ENCODE measurements at regions not wholly inside any gene's neighbourhood (a gene's known extent, or its start where the extent isn't known, plus 50 kb on each side); places are given as distances from the start of the nearest gene placed in this dataset.
"Not testable (repeated sequence)": the region's sequence is repeated elsewhere in the genome, so short reads cannot be mapped to it uniquely, and the experiment has no call there.

- DNase-seq (ENCODE audit: low read depth) = no peak
Observed at GRCh38 chr3:152196782-152197181, 71.9 kb upstream of the MBNL1 start.

- no peak for DNase-seq (ENCODE audit: low read depth)
Observed at GRCh38 chr3:152197451-152197850, 71.3 kb upstream of the MBNL1 start.

GRCh38 chr3:152197937-152198336, 70.8 kb upstream of the MBNL1 start:
- no peak for DNase-seq (ENCODE audit: low read depth)

- no peak for DNase-seq (ENCODE audit: low read depth)
Observed at GRCh38 chr3:152198665-152199064, 70.1 kb upstream of the MBNL1 start.

- DNase-seq (ENCODE audit: low read depth) = no peak
Observed at GRCh38 chr3:152199102-152199840, 69.5 kb upstream of the MBNL1 start.

- DNase-seq (ENCODE audit: low read depth) = no peak
Observed at GRCh38 chr3:152200476-152201420, 68.0 kb upstream of the MBNL1 start.

GRCh38 chr3:152202976-152203626, 65.6 kb upstream of the MBNL1 start:
- no peak for DNase-seq (ENCODE audit: low read depth)

- DNase-seq (ENCODE audit: low read depth) = no peak
Observed at GRCh38 chr3:152203652-152204051, 65.1 kb upstream of the MBNL1 start.

GRCh38 chr3:152204218-152204617, 64.5 kb upstream of the MBNL1 start:
- DNase-seq (ENCODE audit: low read depth) = no peak

GRCh38 chr3:152205097-152205593, 63.6 kb upstream of the MBNL1 start:
- no peak for DNase-seq (ENCODE audit: low read depth)

- no peak for DNase-seq (ENCODE audit: low read depth)
Observed at GRCh38 chr3:152206243-152206760, 62.4 kb upstream of the MBNL1 start.

GRCh38 chr3:152208439-152208838, 60.3 kb upstream of the MBNL1 start:
- no peak for DNase-seq (ENCODE audit: low read depth)

GRCh38 chr3:152209060-152209459, 59.7 kb upstream of the MBNL1 start:
- no peak for DNase-seq (ENCODE audit: low read depth)

GRCh38 chr3:152209776-152210175, 59.0 kb upstream of the MBNL1 start:
- no peak for DNase-seq (ENCODE audit: low read depth)

- no peak for DNase-seq (ENCODE audit: low read depth)
Observed at GRCh38 chr3:152210697-152211096, 58.0 kb upstream of the MBNL1 start.

- no peak for DNase-seq (ENCODE audit: low read depth)
Observed at GRCh38 chr3:152211655-152212054, 57.1 kb upstream of the MBNL1 start.

GRCh38 chr3:152213203-152213602, 55.5 kb upstream of the MBNL1 start:
- no peak for DNase-seq (ENCODE audit: low read depth)

GRCh38 chr3:152213938-152214337, 54.8 kb upstream of the MBNL1 start:
- DNase-seq (ENCODE audit: low read depth) = no peak

- not testable (repeated sequence) for DNase-seq (ENCODE audit: low read depth)
Observed at GRCh38 chr3:152216960-152217865, 51.5 kb upstream of the MBNL1 start.

GRCh38 chr3:152218602-152219001, 50.1 kb upstream of the MBNL1 start:
- no peak for DNase-seq (ENCODE audit: low read depth)

All from T-helper 22 cell (primary cell).